RWPE2 (cell line): ENCODE measurements at regions not wholly inside any gene's neighbourhood (a gene's known extent, or its start where the extent isn't known, plus 50 kb on each side); places are given as distances from the start of the nearest gene placed in this dataset.

Experiments used
- ATAC-seq: fragments of 200-7000 bp; cut with Tn5 transposase; 3 replicates; pipeline ENCODE4 v1.9.1; 2021; ENCODE audit warnings: low read depth
- DNase-seq: peaks from one replicate; pipeline ENCODE4 v3.0.0-alpha.2; 2020; ENCODE audit warnings: low spot score
- H3K27ac ChIP-seq: fragments of 450-650 bp; 2 replicates; pipeline ENCODE4 v1.5.1; 2017; ENCODE audit warnings: mild to moderate bottlenecking; ENCODE audit not compliant: poor library complexity, severe bottlenecking
- H3K27me3 ChIP-seq: fragments of 250-450 bp; sonication (Bioruptor Pico); 2 replicates; pipeline ENCODE4 v1.5.1; 2021; ENCODE audit warnings: mild to moderate bottlenecking, moderate library complexity; ENCODE audit not compliant: insufficient read depth, poor library complexity, severe bottlenecking
- H3K36me3 ChIP-seq: fragments of 250-450 bp; sonication (Bioruptor Pico); 2 replicates; pipeline ENCODE4 v1.5.1; 2020; ENCODE audit warnings: low read depth, mild to moderate bottlenecking, moderate library complexity
- H3K4me1 ChIP-seq: fragments of 250-450 bp; sonication (Bioruptor Pico); 2 replicates; pipeline ENCODE4 v1.5.1; 2021; ENCODE audit warnings: mild to moderate bottlenecking, moderate library complexity; ENCODE audit not compliant: insufficient read depth, poor library complexity, severe bottlenecking
- H3K4me3 ChIP-seq: fragments of 250-450 bp; sonication (Bioruptor Pico); 2 replicates; pipeline ENCODE4 v1.5.1; 2021; ENCODE audit warnings: mild to moderate bottlenecking, moderate library complexity; ENCODE audit not compliant: severe bottlenecking
- H3K9me3 ChIP-seq: fragments of 250-450 bp; sonication (Bioruptor Pico); 2 replicates; pipeline ENCODE4 v1.5.1; 2021; ENCODE audit warnings: mild to moderate bottlenecking, moderate library complexity; ENCODE audit not compliant: severe bottlenecking
- CTCF ChIP-seq: fragments of 450-650 bp; IDR thresholded peaks from one replicate; pipeline ENCODE4 v1.5.1; 2017; ENCODE audit warnings: mild to moderate bottlenecking, moderate library complexity; ENCODE audit not compliant: poor library complexity, severe bottlenecking

- Histone ChIP-seq H3K4me1 (no peaks in the 10 kb centered on the region), H3K4me3 (no peak overlapping the region), H3K27ac (no peak overlapping the region), H3K36me3 (no peaks in the 10 kb centered on the region), H3K27me3 (no peaks in the 10 kb centered on the region), H3K9me3 (peaks cover 4% of the 10 kb centered on the region)
- ATAC-seq = no peak
- TF ChIP-seq CTCF = no peak
- DNase-seq = no peak
These were observed 272.8 kb upstream of the TBX18 start for GRCh38 chr6:85037221-85037620.

GRCh38 chr6:85035766-85036165 is 271.4 kb upstream of the TBX18 start:
- Histone ChIP-seq H3K27me3 (no peaks in the 10 kb centered on the region), H3K9me3 (peaks cover 4% of the 10 kb centered on the region), H3K4me1 (no peaks in the 10 kb centered on the region), H3K36me3 (no peaks in the 10 kb centered on the region), H3K27ac (no peak overlapping the region), H3K4me3 (no peak overlapping the region)
- DNase-seq = no peak
- no peak for TF ChIP-seq CTCF
- no peak for ATAC-seq

GRCh38 chr6:85033547-85033946 is 269.1 kb upstream of the TBX18 start:
- H3K9me3 ChIP-seq = peaks cover 4% of the 10 kb centered on the region
- ATAC-seq (no peak), DNase-seq (no peak)
- no peak overlapping the region for H3K4me3 ChIP-seq
- TF ChIP-seq CTCF = no peak
- H3K36me3 ChIP-seq = no peaks in the 10 kb centered on the region
- H3K4me1 ChIP-seq = no peaks in the 10 kb centered on the region
- H3K27ac ChIP-seq = no peak overlapping the region
- no peaks in the 10 kb centered on the region for H3K27me3 ChIP-seq

GRCh38 chr6:85026021-85026420 is 261.6 kb upstream of the TBX18 start:
- DNase-seq = no peak
- ATAC-seq = no peak
- no peak overlapping the region for H3K4me3 ChIP-seq
- H3K9me3 ChIP-seq = no peaks in the 10 kb centered on the region
- no peaks in the 10 kb centered on the region for H3K27me3 ChIP-seq
- TF ChIP-seq CTCF = no peak
- no peaks in the 10 kb centered on the region for H3K4me1 ChIP-seq
- H3K36me3 ChIP-seq = no peaks in the 10 kb centered on the region
- H3K27ac ChIP-seq = no peak overlapping the region

- Histone ChIP-seq H3K9me3 (no peaks in the 10 kb centered on the region), H3K27ac (no peak overlapping the region), H3K27me3 (no peaks in the 10 kb centered on the region)
These were observed 259.3 kb upstream of the TBX18 start for GRCh38 chr6:85023721-85024120.

More at GRCh38 chr6:85023721-85024120, 259.3 kb upstream of the TBX18 start:
- H3K4me3 ChIP-seq = no peak overlapping the region
- DNase-seq (no peak), ATAC-seq (no peak)
- no peaks in the 10 kb centered on the region for H3K36me3 ChIP-seq
- no peaks in the 10 kb centered on the region for H3K4me1 ChIP-seq
- TF ChIP-seq CTCF = no peak
